Neutrophil (primary cell): ENCODE measurements at regions not wholly inside any gene's neighbourhood (a gene's known extent, or its start where the extent isn't known, plus 50 kb on each side); places are given as distances from the start of the nearest gene placed in this dataset.

Experiments used
- H3K27ac ChIP-seq: fragments of 200-600 bp; sonication (generic); 2 replicates; pipeline ENCODE4 v1.5.1; 2016; ENCODE audit warnings: mild to moderate bottlenecking, moderate library complexity
- H3K27me3 ChIP-seq: fragments of 200-600 bp; sonication (generic); 2 replicates; pipeline ENCODE4 v1.6.0; 2016; ENCODE audit warnings: mild to moderate bottlenecking
- H3K36me3 ChIP-seq: fragments of 200-600 bp; sonication (generic); 2 replicates; pipeline ENCODE4 v1.5.1; 2017
- H3K4me1 ChIP-seq, 2 experiments: fragments of 200-600 bp in 1 of 2; sonication (generic) in 1 of 2; 1 replicate in 1 of 2; 2 replicates in 1 of 2; pipeline versions ENCODE4 v1.5.1 to v1.6.1; 2013 to 2016; ENCODE audit warnings: low read depth in 1 of 2, low read length in 1 of 2, mild to moderate bottlenecking in 1 of 2, moderate library complexity in 1 of 2; ENCODE audit not compliant: control insufficient read depth in 1 of 2, insufficient read depth in 1 of 2
- H3K4me3 ChIP-seq, 2 experiments: fragments of 200-600 bp in 1 of 2; sonication (generic) in 1 of 2; 1 replicate in 1 of 2; 2 replicates in 1 of 2; pipeline ENCODE4 v1.5.1; 2013 to 2016; ENCODE audit warnings: low read depth in 1 of 2, low read length in 1 of 2, mild to moderate bottlenecking in 1 of 2, moderate library complexity in 1 of 2
- H3K9me3 ChIP-seq: fragments of 200-600 bp; sonication (generic); 2 replicates; pipeline ENCODE4 v1.5.1; 2016
- TF ChIP-seq, protein P1 (sequence below): fragments of 200-600 bp; sonication (generic); IDR thresholded peaks from 2 replicates; pipeline ENCODE4 v1.5.1; 2016; ENCODE audit warnings: antibody characterized with exemption

- Histone ChIP-seq H3K27ac (no peak overlapping the region), H3K4me1 (peaks cover 6 to 10% of the 10 kb centered on the region in 2 experiments), H3K9me3 (no peaks in the 10 kb centered on the region), H3K4me3 (no peak overlapping the region), H3K27me3 (no peaks in the 10 kb centered on the region), H3K36me3 (no peaks in the 10 kb centered on the region)
- TF ChIP-seq, protein P1, sequence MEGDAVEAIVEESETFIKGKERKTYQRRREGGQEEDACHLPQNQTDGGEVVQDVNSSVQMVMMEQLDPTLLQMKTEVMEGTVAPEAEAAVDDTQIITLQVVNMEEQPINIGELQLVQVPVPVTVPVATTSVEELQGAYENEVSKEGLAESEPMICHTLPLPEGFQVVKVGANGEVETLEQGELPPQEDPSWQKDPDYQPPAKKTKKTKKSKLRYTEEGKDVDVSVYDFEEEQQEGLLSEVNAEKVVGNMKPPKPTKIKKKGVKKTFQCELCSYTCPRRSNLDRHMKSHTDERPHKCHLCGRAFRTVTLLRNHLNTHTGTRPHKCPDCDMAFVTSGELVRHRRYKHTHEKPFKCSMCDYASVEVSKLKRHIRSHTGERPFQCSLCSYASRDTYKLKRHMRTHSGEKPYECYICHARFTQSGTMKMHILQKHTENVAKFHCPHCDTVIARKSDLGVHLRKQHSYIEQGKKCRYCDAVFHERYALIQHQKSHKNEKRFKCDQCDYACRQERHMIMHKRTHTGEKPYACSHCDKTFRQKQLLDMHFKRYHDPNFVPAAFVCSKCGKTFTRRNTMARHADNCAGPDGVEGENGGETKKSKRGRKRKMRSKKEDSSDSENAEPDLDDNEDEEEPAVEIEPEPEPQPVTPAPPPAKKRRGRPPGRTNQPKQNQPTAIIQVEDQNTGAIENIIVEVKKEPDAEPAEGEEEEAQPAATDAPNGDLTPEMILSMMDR, result no peak
These were observed 188.5 kb upstream of the PROK2 start for GRCh38 chr3:71973274-71974030.

GRCh38 chr3:71972031-71972430 lies 187.1 kb upstream of the PROK2 start:
- Histone ChIP-seq H3K9me3 (no peaks in the 10 kb centered on the region), H3K27me3 (no peaks in the 10 kb centered on the region), H3K4me1 (peaks cover 17 to 23% of the 10 kb centered on the region in 2 experiments), H3K36me3 (no peaks in the 10 kb centered on the region), H3K27ac (no peak overlapping the region), H3K4me3 (no peak overlapping the region)
- TF ChIP-seq, protein P1, result no peak

GRCh38 chr3:71968544-71968943 lies 183.6 kb upstream of the PROK2 start:
- no peaks in the 10 kb centered on the region for H3K9me3 ChIP-seq
- H3K27me3 ChIP-seq, result no peaks in the 10 kb centered on the region
- H3K4me1 ChIP-seq, result peaks cover 20 to 32% of the 10 kb centered on the region in 2 experiments
- H3K4me3 ChIP-seq, result no peak overlapping the region
- H3K27ac ChIP-seq, result no peak overlapping the region
- no peaks in the 10 kb centered on the region for H3K36me3 ChIP-seq
- TF ChIP-seq, protein P1, result no peak

- no peaks in the 10 kb centered on the region for H3K27me3 ChIP-seq
- H3K36me3 ChIP-seq, result no peaks in the 10 kb centered on the region
- TF ChIP-seq, protein P1, result no peak
- no peaks in the 10 kb centered on the region for H3K9me3 ChIP-seq
- peaks cover 26 to 39% of the 10 kb centered on the region in 2 experiments for H3K4me1 ChIP-seq
- H3K27ac ChIP-seq, result no peak overlapping the region
- no peak overlapping the region for H3K4me3 ChIP-seq
These were observed 181.2 kb upstream of the PROK2 start for GRCh38 chr3:71966185-71966584.

- Histone ChIP-seq H3K9me3 (no peaks in the 10 kb centered on the region), H3K27ac (no peak overlapping the region), H3K4me1 (peaks cover 26 to 39% of the 10 kb centered on the region in 2 experiments), H3K27me3 (no peaks in the 10 kb centered on the region), H3K4me3 (no peak overlapping the region), H3K36me3 (no peaks in the 10 kb centered on the region)
- TF ChIP-seq, protein P1, result no peak
These were observed 179.2 kb upstream of the PROK2 start for GRCh38 chr3:71964170-71964569.
